ENCODE measurements at regions not wholly inside any gene's neighbourhood (a gene's known extent, or its start where the extent isn't known, plus 50 kb on each side); places are given as distances from the start of the nearest gene placed in this dataset.

GRCh38 chr15:93527374-93528050 is 438.5 kb upstream of the RGMA start (continued):
- TF ChIP-seq, protein P1, sequence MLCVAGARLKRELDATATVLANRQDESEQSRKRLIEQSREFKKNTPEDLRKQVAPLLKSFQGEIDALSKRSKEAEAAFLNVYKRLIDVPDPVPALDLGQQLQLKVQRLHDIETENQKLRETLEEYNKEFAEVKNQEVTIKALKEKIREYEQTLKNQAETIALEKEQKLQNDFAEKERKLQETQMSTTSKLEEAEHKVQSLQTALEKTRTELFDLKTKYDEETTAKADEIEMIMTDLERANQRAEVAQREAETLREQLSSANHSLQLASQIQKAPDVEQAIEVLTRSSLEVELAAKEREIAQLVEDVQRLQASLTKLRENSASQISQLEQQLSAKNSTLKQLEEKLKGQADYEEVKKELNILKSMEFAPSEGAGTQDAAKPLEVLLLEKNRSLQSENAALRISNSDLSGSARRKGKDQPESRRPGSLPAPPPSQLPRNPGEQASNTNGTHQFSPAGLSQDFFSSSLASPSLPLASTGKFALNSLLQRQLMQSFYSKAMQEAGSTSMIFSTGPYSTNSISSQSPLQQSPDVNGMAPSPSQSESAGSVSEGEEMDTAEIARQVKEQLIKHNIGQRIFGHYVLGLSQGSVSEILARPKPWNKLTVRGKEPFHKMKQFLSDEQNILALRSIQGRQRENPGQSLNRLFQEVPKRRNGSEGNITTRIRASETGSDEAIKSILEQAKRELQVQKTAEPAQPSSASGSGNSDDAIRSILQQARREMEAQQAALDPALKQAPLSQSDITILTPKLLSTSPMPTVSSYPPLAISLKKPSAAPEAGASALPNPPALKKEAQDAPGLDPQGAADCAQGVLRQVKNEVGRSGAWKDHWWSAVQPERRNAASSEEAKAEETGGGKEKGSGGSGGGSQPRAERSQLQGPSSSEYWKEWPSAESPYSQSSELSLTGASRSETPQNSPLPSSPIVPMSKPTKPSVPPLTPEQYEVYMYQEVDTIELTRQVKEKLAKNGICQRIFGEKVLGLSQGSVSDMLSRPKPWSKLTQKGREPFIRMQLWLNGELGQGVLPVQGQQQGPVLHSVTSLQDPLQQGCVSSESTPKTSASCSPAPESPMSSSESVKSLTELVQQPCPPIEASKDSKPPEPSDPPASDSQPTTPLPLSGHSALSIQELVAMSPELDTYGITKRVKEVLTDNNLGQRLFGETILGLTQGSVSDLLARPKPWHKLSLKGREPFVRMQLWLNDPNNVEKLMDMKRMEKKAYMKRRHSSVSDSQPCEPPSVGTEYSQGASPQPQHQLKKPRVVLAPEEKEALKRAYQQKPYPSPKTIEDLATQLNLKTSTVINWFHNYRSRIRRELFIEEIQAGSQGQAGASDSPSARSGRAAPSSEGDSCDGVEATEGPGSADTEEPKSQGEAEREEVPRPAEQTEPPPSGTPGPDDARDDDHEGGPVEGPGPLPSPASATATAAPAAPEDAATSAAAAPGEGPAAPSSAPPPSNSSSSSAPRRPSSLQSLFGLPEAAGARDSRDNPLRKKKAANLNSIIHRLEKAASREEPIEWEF (IDR thresholded peaks at IDR 0.05; ENCODE audit: insufficient replicate concordance, low read depth, low read length), result no peak
- no peak for TF ChIP-seq BMI1 (IDR thresholded peaks at IDR 0.05; ENCODE audit: borderline replicate concordance)

GRCh38 chr15:93524432-93524831 is 435.4 kb upstream of the RGMA start:
- 30% methylated on average over 6 of the region's 6 CpGs for WGBS (ENCODE audit: insufficient coverage, insufficient replicate concordance, low lambda C conversion rate, missing lambda C conversion rate)
- Histone ChIP-seq H3K79me2 (ENCODE audit: control insufficient read depth, insufficient read depth, low read length) (no peaks in the 10 kb centered on the region), H3K36me3 (ENCODE audit: control insufficient read depth in 2 of 2, insufficient read depth in 2 of 2, low read length in 1 of 2) (no peaks in the 10 kb centered on the region), H4K20me1 (ENCODE audit: control insufficient read depth, insufficient read depth) (no peaks in the 10 kb centered on the region), H3K4me1 (ENCODE audit: control insufficient read depth, insufficient read depth, low read length) (no peaks in the 10 kb centered on the region), H3K27me3 (replicated peaks in 1 of 2; ENCODE audit: control insufficient read depth in 2 of 2, insufficient read depth in 2 of 2, low read length in 1 of 2) (no peaks in the 10 kb centered on the region), H3K4me3 (no peak overlapping the region), H3K9me3 (replicated peaks; ENCODE audit: control insufficient read depth, insufficient read depth, low read length) (no peaks in the 10 kb centered on the region), H3K4me2 (ENCODE audit: control insufficient read depth, insufficient read depth) (no peak overlapping the region), H3K27ac (ENCODE audit: control insufficient read depth, insufficient read depth) (no peak overlapping the region), H3K9ac (ENCODE audit: control insufficient read depth, insufficient read depth, low read length) (no peak overlapping the region), H2AFZ (ENCODE audit: control insufficient read depth, low read depth, low read length) (no peak overlapping the region)
- RAD21 ChIA-PET (ENCODE audit: unreplicated experiment), result no interaction called here
- SMC1A ChIA-PET (ENCODE audit: uncharacterized antibody, unreplicated experiment), result no interaction called here
- POLR2A ChIA-PET, result no interaction called here
- FAIRE-seq (no peak), ATAC-seq (no peak), DNase-seq (ENCODE audit: low read depth, low spot score) (no peak)
- CTCF ChIA-PET, result no interaction called here
- no TSS peak for BruUV-seq (replicated peaks)
- in situ Hi-C loops (cut with MboI), result no loop called here
- intact Hi-C loops (cut with micrococcal nuclease; ENCODE audit: unreplicated experiment), result no loop called here
- no peak for TF ChIP-seq TCF12 (IDR thresholded peaks at IDR 0.05; ENCODE audit: low read depth, low read length)
- TF ChIP-seq POLR2AphosphoS5 (IDR thresholded peaks at IDR 0.05; ENCODE audit: low read length), result no peak
- TF ChIP-seq SREBF2 (IDR thresholded peaks at IDR 0.05; ENCODE audit: low read length), result no peak
- TF ChIP-seq, protein P2, sequence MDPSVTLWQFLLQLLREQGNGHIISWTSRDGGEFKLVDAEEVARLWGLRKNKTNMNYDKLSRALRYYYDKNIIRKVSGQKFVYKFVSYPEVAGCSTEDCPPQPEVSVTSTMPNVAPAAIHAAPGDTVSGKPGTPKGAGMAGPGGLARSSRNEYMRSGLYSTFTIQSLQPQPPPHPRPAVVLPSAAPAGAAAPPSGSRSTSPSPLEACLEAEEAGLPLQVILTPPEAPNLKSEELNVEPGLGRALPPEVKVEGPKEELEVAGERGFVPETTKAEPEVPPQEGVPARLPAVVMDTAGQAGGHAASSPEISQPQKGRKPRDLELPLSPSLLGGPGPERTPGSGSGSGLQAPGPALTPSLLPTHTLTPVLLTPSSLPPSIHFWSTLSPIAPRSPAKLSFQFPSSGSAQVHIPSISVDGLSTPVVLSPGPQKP (IDR thresholded peaks at IDR 0.05; ENCODE audit: low read depth, low read length), result no peak
- TF ChIP-seq ETV6 (conservative IDR thresholded peaks at IDR 0.05 in 1 of 2, IDR thresholded peaks at IDR 0.05 in 1 of 2; ENCODE audit: borderline replicate concordance in 1 of 2, low read depth in 1 of 2), result no peak
- no peak for TF ChIP-seq GABPA (IDR thresholded peaks at IDR 0.05; ENCODE audit: low read depth)
- TF ChIP-seq POLR2A (IDR thresholded peaks at IDR 0.05; ENCODE audit: low read depth, low read length), result no peak
- no peak for TF ChIP-seq NR2C1 (IDR thresholded peaks at IDR 0.05)
- TF ChIP-seq RCOR1 (conservative IDR thresholded peaks at IDR 0.05; ENCODE audit: low read depth, low read length), result no peak
- TF ChIP-seq, protein P3, sequence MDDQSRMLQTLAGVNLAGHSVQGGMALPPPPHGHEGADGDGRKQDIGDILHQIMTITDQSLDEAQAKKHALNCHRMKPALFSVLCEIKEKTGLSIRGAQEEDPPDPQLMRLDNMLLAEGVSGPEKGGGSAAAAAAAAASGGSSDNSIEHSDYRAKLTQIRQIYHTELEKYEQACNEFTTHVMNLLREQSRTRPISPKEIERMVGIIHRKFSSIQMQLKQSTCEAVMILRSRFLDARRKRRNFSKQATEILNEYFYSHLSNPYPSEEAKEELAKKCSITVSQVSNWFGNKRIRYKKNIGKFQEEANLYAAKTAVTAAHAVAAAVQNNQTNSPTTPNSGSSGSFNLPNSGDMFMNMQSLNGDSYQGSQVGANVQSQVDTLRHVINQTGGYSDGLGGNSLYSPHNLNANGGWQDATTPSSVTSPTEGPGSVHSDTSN (IDR thresholded peaks at IDR 0.05; ENCODE audit: insufficient replicate concordance, low read depth, low read length), result no peak
- no peak for TF ChIP-seq PML (IDR thresholded peaks at IDR 0.05; ENCODE audit: low read length)
- no peak for TF ChIP-seq RELA (IDR thresholded peaks at IDR 0.05; ENCODE audit: borderline replicate concordance, partially characterized antibody)
- no peak for TF ChIP-seq BRCA1 (IDR thresholded peaks at IDR 0.05; ENCODE audit: low read depth, low read length)
- TF ChIP-seq ASH2L (IDR thresholded peaks at IDR 0.05; ENCODE audit: borderline replicate concordance, low read depth), result no peak
- TF ChIP-seq SMAD1 (IDR thresholded peaks at IDR 0.05; ENCODE audit: low read depth, partially characterized antibody), result no peak
- no peak for TF ChIP-seq ZNF622 (IDR thresholded peaks at IDR 0.05)

Measured in GM12878 (cell line).